NCI-H446 treated with DMSO at 0.1 percent for 48 hours (cell line): ENCODE measurements at regions not wholly inside any gene's neighbourhood (a gene's known extent, or its start where the extent isn't known, plus 50 kb on each side); places are given as distances from the start of the nearest gene placed in this dataset.

Experiments
- DNase-seq: peaks from one replicate; lab custom pipeline; 2025; lab: John Stamatoyannopoulos, UW

DNA sequence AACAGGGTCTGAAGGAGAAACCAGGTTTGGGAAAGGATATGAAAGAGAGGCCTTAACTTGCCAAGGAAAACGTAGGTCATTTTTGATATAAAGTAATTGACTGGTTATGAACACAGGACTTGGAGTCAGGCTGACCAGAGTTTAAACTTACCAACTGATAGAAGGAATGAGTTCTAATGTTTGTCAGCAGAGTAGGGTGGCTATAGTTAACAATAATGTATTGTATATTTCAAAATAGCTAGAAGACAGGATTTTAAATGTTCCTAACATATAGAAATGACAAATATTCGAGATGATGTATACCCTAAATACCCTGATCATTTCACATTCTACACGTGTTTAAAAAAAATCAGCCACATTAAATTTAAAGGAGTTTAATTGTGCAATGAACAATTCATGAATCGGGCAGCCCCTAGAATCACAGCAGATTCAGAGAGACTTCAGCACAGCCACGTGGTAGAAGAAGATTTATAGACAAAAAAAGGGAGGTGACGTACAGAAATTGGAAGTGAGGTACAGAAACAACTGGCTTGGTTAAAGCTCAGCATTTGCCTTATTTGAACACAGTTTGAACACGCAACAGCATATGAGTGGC is 52.5 kb upstream of the PLEKHG7 start:
- no peak for DNase-seq

DNA sequence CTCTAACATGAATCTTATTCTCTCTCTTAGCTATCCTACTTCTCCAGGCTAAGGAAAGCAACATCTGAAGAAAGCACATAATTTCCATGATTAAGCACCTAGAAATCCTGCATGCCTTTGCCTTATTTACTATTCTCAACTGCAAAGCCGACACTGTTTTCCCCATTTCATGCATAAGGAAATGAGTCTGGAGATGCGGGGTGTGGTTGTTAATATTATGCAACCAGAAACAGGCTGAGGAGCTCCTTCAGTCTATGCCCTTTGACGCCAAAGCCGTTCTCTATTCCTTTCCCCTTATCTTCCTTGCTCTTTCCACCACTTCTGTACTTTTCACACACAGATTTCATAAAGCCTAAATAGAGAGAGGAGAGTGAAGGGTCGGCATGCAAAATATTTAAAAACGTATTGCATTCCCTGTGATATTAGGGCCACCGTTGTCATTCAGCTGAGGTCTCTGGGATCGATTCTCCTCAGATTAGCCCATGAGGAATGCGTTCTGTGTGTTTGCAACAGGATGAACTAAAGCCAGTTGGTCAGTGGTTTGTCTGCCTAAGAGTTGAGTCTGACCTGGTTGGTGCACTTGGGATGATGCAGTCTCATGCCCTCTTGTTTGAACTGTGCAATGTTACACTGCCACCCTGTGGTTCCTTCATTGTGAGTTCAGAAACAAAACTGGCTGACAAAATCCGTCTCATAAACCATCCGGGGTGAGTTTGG is 53.1 kb upstream of the PLEKHG7 start:
- peak; percentile 9 for DNase-seq

GRCh38 chr12:92648242-92649031 is 54.4 kb upstream of the PLEKHG7 start:
- DNase-seq = no peak

GRCh38 chr12:92641291-92641690 is 61.5 kb upstream of the PLEKHG7 start:
- DNase-seq = no peak

- no peak for DNase-seq
Observed at GRCh38 chr12:92640691-92641090, 62.1 kb upstream of the PLEKHG7 start.

DNA sequence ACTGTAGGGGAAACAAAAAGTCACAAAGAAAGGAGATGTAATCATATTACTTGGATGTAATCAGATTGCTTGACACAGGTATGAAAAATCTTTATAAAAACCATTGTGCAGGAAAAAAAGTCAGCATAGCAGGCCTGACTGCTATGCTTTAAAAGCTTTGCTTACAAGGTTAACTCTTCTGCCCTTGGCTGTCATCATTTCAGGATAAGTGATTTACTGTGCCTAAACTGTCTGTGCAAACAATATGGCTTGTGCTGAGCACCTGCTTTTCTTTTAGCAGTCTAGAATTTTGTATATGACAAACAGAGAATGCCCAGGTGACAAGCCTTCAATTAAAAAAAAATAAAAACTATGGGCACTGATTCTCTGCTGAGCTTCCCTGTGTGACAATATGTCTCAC is 63.8 kb upstream of the PLEKHG7 start:
- no peak for DNase-seq

- no peak for DNase-seq
Observed at GRCh38 chr12:92634730-92635129, 68.1 kb upstream of the PLEKHG7 start.

DNA sequence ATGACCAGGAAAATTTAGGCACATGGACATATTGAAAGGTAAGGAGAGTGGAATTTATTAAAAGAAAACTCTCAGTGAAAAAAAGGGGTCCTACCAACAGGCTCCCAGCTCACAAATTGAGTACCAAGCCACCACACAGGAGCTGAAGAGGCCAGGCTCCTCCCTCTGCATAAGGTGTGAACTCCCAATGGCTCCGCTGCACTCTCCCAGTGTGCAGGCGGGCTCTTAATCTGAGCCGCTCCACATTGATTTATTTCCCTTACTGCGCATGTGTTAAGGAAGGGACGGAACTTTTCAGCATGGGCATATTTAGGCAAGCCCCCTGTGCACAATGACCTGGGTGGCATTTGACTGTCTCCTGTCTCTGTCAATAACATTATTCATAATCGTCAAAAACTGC is 68.6 kb upstream of the PLEKHG7 start:
- DNase-seq = no peak

DNA sequence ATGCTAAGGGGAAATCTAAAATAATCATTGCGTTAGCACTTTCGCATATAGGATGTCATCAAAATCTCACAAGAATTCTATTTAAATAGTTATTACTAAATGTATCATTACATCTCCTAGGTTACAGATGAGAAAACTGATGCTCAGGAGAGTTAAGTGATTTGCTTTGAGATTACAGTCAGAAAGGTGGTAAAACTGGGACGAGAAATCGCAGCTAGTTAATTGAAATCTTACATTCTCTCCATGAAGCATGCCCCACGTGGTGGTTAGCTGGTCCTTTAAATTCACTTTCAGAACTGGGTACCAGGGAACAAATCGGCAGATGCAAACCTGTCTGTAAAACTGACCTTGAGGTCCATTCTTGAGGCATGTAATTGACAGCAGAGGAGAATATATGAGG is 71.8 kb upstream of the PLEKHG7 start:
- no peak for DNase-seq

GRCh38 chr12:92629349-92630065 is 73.3 kb upstream of the PLEKHG7 start:
- DNase-seq = no peak

GRCh38 chr12:92628476-92628875 is 74.3 kb upstream of the PLEKHG7 start:
- DNase-seq = no peak

DNA sequence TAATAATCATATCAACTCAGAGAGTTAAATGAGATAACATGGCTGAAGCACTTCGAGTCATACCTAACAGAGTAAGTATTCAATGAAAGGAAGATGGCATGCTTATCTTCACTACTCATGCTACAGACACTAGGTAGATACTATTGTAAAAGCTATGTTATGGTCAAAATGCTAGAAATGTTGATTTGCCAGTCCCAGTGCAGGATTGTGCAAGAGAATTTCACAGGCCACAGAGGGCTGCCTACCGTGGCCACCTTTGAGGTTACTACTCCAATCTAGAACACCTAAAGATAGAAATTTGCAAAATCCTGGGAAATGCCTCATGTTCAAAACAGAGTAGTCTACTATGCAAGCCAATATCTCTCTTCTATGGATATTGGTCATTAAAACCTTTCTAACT is 75.3 kb upstream of the PLEKHG7 start:
- no peak for DNase-seq

- no peak for DNase-seq
Observed at GRCh38 chr12:92625639-92626310, 77.0 kb upstream of the PLEKHG7 start.

DNA sequence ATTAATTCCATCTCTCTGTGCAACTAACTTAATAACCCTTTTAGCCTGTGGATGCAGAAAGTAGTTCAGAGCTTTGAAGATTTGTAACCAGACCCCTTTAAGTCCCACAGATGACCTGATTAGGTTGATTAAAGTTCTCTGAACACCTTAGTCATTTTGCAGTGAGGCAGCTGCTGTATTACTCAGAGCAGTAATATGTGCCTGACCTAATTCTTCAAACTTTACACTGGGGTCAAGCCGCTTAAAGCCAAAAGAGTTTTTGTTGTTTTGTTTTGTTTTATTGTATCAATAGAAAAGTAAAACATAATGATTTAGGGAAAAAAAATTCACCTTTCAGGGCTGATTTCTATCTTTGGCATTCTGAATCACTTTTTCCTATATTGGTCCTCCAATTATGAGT is 78.6 kb upstream of the PLEKHG7 start:
- no peak for DNase-seq

- no peak for DNase-seq
Observed at GRCh38 chr12:92623386-92623785, 79.4 kb upstream of the PLEKHG7 start.

DNA sequence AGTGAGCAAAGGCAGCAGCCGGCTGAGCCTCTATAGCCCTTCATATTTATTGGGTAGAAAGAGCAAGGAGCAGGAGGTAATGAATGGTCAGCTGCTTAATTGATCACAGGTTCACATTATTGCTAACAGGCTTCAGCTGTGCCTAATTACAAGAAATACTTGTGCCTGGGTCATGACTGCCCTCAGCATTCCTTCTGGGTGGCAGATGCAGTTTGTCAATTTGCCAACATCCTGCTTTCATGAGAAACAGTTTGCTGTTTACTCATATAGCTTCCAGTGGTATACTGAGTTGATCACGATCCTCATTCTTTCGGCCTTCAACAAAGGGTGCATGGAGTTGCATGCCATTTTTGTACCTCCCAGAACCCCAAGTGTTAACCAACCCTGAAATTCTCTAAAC is 81.0 kb upstream of the PLEKHG7 start:
- DNase-seq = no peak

DNA sequence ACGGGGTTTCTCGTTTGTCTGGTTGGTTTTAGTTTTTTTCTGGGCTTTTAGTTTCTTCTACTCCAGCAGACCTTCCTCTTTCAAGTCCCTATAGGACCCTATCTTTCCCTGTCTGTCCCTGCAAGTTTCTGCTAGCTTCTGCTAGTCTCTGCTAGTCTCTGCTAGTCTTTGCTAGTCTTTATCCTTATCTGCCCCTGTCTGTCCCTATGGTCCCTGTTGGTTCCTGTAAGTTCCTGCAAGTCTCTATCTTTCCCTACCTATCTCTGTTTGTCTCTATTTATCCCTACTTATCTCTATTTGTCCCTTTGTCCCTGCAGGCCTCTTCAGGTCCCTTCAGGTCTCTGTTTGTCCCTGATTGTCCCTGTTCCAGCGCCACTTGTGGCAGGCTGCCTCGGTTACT is 81.5 kb upstream of the PLEKHG7 start:
- no peak for DNase-seq

- no peak for DNase-seq
Observed at GRCh38 chr12:92619730-92620684, 82.8 kb upstream of the PLEKHG7 start.

DNA sequence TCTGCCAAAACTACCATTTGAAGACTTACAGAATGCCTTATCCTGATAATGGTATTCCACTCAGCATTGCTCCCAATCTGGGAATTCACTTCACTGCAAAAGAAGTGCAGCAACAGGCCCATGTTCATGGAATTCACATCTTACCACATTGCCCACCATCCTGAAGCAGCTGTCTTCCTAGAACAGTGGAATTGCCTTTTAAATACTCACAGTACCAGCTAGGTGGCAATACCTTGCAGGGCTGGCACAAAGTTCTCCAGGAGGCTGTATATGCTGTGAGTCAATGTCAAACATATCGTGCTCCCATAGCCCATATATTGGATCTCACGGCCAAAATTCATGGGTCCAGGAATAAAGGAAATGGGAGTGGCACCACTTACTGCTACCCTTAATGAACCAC is 83.8 kb upstream of the PLEKHG7 start:
- DNase-seq = no peak

DNA sequence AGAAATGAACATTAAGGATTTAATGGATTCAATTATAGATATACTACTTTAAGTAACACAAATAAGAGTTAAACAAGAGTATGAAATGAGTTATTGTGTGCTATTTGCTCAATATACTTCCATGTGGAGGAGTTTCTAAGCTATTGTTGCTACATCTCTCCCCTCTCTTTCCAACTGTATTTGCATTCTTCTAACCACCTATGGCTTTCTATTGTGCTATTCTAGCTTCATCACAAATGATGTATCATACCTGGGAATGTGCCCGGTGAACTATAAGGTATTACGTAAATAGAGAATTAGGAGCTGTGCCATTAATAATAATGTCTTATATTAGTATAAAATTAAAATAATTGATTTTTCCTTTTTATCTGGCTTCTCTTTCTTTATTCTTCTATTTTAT is 87.1 kb upstream of the PLEKHG7 start:
- no peak for DNase-seq

GRCh38 chr12:92615086-92615485 is 87.7 kb upstream of the PLEKHG7 start:
- DNase-seq = no peak
